Embryonic facial prominence (tissue), 1 donor: ENCODE measurements at regions not wholly inside any gene's neighbourhood (a gene's known extent, or its start where the extent isn't known, plus 50 kb on each side); places are given as distances from the start of the nearest gene placed in this dataset.

Source experiments
- DNase-seq: peaks from one replicate; pipeline ENCODE4 v3.0.0-alpha.2; 2016; ENCODE audit errors: extremely low spot score

GRCh38 chr2:122105877-122106206 lies 350.4 kb downstream of the TSN start:
- no peak for DNase-seq

DNA sequence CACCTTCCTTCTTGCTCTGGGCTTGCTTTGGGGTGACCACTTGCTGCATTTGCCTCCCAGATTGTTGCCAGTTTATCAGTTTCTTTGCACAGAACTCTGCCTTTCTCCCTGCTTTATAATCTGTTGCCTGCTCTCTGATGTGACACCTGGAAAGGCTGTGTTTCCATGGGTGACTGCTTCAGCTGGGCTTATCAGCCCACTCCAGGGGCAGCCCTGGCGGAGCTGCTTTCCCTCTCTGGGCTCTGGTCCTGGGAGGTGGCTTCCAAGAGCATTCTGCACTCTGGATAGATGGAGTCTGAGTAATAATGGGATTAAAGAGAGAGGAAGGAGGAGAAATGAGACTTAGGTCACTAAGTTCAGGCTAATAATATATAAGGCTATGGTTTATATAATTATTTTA lies 352.7 kb downstream of the TSN start:
- no peak for DNase-seq

- no peak for DNase-seq
Measured at GRCh38 chr2:122112216-122113005, 357.0 kb downstream of the TSN start.

GRCh38 chr2:122114421-122114820 lies 359.0 kb downstream of the TSN start:
- no peak for DNase-seq

GRCh38 chr2:122117371-122117770 lies 361.9 kb downstream of the TSN start:
- DNase-seq: no peak

DNA sequence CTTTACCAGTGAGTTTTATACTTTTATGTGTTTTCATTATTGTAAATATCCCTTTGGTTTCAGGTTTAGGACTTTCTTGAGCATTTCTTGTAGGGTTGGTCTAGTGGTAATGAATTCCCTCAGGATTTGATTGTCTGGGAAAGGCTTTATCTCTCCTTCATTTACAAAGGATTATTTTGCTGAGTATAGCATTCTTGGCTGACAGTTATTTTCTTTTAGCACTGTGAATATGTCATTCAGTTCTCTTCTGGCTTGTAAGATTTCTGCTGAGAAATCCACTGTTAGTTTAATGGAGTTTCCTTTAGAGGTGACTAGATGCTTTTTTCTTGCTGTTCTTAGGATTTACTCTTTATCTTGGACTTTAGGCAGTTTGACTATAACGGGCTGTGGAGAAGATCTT lies 373.9 kb downstream of the TSN start:
- DNase-seq: no peak

- DNase-seq: no peak
Measured at GRCh38 chr2:122132147-122132691, 376.8 kb downstream of the TSN start.

DNA sequence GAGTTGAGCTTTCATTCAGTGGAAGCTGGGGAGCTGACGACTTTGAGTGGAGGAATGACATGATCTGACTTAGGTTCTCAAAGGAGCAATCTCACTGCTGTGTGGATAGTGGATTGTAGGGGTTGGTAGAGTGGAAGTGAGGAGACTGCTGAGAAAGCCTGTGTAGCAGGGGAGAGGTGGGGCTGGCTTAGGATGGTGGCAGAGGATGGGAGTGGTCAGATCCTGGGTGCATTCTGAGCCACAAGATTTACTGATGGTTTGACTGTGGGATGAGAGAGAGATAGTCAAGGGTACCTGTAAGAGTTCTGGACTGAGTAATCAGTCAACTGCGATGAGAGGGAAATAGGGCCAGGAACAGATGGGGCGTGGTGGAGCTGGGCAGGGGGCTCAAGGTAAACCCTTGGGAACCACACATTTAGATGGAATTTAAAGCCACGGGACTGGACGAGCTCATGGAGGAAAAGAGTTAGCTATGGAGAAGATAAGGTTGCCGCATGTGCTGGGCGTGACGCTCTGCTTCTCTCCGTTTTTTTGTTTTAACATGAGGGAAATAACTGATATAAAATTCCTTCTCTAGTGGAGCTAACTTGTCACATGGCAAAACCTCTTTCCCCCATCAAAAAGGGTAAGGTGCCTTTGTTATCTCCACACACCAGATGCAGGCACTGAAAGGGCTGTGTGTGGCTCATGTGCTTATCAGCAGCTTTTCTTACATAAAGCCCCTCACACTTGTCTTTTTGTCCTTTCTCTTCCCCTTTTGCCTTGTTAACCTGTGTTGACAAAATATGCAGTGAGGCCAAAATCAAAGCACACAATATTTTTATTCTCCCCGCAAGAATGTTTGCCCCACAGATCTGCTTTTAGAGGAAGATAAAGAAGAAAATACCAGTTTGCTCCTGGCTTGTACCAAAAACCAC lies 379.8 kb downstream of the TSN start:
- DNase-seq: no peak

DNA sequence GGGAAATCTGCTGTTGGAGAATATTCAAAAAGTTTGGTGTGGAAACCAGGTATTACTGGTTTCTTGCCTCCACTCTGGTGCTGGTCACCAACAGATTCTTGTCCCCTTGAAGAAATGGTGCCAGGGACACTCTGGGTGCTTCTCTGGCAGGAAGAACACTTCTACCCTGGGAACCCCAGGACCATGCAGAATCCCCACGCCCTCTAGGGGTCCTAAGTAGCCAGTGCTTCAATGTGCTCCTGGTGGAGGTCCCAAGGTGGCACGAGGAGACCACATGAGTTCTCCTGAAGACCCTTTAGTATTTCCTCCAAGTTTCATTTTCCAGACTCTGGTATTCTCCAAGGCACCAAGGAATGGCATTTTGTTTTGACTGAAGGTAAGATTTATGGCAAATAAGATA lies 380.6 kb downstream of the TSN start:
- no peak for DNase-seq

- no peak for DNase-seq
Measured at GRCh38 chr2:122138561-122138960, 383.1 kb downstream of the TSN start.

GRCh38 chr2:122139739-122140420 lies 384.4 kb downstream of the TSN start:
- DNase-seq: no peak

- no peak for DNase-seq
Measured at GRCh38 chr2:122144884-122145283, 389.4 kb downstream of the TSN start.

DNA sequence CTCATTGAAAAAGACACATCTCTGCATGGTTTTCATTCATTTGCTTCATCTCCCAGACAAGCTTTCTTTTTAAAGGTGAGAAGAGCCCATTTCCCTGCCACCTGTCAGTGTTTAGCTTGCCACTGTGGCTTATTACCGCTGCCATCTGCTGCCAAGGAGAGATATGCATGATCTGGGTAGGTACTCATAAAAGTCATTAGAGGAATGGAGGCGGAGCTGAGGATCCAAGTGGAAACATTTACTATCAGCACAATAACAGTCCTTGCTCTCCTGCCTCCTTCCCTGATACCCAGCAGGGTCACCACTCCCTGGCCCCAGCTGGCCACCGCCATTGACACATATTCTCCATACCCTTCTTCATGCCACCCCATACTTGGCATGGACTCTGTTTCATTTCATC lies 390.4 kb downstream of the TSN start:
- no peak for DNase-seq

- no peak for DNase-seq
Measured at GRCh38 chr2:122148128-122148767, 392.8 kb downstream of the TSN start.

DNA sequence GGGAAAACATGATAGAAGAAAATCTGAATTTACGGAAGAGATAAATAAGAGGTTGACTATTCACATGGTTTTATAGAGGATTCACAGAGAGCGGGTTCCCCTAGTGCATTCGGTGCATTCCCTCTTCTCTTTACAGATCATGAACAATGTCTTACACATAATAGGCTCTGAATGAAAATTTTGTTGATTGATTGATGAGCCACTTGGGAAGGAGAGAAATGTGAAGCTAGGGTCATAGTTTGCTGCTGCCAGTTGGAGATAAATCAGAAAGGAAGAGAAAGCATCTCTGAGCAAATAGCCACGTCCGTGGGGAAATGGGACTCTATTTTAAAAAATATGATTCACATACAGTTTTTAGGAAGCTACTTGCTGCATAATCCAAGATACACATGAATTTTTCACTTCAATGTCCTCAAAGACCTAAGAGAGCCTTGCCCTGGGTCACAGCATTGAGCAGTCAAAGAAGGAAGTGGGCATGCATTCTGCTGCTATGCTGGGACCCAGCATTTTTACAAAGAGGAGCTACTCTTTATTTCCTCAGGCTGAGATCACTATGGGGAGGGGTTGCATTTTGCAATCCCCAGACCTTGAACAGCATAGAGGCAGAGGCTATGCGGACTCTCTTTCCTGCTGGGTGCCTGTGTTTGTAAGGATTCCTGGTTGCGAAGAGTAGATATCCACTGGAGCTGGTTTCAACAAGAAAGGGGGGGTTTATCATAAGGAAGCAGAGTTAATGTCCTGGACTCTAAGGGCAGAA lies 395.3 kb downstream of the TSN start:
- no peak for DNase-seq

- DNase-seq: no peak
Measured at GRCh38 chr2:122152571-122152970, 397.1 kb downstream of the TSN start.

DNA sequence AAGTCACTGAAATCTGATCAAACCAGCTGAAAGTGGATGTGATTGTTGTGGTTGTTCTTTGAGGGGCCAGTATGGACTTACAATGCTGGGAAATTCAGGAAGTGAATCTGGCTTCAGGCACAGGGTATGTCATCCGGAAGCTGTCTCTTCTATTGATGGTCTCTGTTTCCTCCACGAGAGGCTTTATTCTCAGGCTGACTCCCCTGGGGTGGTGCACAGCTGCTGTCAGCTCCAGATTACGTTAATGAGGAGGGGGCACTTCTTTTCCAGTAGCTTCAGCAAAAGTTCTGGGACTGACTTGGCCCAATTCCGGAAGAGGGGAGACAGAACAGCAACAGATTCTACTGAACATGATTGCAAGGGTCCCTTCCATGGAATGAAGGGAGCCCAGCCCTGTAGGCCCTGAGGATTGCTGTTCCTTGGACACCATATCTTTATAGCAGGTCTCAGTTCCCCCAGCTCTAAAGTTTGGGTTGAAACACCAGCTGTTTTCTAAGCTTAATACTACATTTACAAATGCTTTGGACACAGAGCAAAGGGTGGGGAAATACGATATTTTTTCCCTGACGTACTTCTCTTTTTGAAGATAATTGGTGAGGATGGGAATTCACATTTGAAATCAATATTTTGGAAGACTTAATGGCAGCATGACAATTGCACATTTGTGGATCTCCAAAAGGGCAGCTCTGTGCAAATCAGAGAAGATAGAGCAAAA lies 400.9 kb downstream of the TSN start:
- DNase-seq: no peak

GRCh38 chr2:122157158-122157557 lies 401.7 kb downstream of the TSN start:
- no peak for DNase-seq

DNA sequence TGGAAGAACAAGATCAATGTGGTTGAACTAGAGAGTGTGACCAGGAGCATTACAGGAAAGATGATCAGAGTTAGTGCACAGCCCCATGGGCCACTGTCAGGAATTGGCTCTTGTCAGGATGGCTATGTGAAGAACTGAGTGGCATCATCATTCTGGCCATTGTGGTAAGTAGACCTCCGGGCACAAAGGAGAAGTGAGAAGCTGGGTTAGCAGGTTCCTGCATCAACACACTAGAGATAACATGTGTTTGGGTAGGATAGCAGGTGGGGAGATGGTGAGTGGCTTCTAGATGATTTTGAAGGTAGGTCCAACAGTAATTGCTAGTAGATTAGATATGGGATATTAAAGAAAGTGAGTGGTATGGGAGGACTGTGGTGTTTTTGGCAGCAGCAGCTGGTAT lies 408.2 kb downstream of the TSN start:
- no peak for DNase-seq

DNA sequence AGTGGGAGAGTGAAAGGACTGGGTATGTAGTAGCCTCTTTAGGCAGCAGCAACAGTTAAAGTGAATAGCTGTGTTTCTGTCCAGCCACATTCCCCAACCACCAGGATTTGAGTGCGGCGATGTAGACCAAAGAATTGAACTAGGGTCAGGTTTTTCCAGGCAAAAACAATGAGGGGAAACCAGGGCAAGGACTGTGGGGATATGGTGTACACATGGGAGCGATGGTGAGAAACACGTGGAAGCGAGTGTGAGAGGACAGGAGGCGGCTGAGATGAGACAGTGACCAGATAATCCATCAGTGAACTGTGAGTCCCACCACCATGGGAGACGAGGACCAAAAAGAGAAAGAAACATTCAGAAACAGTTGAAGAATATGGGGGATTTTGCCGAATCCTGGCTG lies 409.5 kb downstream of the TSN start:
- no peak for DNase-seq
